ENCODE measurements at regions not wholly inside any gene's neighbourhood (a gene's known extent, or its start where the extent isn't known, plus 50 kb on each side); places are given as distances from the start of the nearest gene placed in this dataset.

DNA sequence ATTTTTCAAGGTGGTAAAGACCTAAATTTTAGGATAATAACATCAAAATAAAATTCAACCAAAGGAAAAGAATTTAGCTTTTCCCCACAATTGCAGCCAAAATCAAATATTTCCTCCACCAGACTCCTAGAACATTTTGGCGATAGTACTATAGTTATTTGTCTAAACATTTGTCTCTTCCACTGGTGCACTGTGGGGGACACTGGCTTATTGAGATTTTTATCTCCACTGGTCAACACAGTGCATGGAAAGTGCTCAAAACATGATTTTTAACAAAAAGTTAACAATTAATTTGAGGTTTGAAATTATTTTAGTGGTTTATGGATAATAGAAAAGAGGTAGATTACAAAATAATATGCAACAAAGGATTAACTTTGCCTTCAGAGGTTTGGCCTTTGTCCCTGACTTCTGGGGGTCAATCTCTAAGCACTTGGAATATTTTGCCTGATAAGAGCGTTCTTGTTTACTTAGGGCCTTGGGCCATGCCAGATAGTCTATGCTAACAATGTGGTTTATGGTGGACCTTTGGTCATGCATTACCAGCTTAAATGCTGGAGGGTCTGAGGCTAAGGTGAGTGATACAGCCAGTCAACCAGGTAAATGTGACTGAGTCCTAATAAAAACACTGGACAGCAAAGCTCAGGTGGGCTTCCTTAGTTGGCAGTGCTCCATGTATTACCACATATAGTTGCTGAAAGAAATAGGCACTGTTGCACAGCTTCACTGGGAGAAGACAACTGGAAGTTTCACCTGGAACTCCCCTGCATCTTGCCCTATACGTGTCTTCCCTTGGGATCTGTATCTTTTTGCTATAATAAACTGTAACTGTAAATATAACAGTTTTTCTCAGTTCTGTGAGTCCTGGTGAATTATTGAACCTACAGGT, 67.2 kb upstream of the SATB2 start:
- TF ChIP-seq, protein P1, sequence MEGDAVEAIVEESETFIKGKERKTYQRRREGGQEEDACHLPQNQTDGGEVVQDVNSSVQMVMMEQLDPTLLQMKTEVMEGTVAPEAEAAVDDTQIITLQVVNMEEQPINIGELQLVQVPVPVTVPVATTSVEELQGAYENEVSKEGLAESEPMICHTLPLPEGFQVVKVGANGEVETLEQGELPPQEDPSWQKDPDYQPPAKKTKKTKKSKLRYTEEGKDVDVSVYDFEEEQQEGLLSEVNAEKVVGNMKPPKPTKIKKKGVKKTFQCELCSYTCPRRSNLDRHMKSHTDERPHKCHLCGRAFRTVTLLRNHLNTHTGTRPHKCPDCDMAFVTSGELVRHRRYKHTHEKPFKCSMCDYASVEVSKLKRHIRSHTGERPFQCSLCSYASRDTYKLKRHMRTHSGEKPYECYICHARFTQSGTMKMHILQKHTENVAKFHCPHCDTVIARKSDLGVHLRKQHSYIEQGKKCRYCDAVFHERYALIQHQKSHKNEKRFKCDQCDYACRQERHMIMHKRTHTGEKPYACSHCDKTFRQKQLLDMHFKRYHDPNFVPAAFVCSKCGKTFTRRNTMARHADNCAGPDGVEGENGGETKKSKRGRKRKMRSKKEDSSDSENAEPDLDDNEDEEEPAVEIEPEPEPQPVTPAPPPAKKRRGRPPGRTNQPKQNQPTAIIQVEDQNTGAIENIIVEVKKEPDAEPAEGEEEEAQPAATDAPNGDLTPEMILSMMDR (IDR thresholded peaks at IDR 0.05 in 4 of 5, conservative IDR thresholded peaks at IDR 0.05 in 1 of 5), result no peak
- no peak for TF ChIP-seq POLR2A (IDR thresholded peaks at IDR 0.05)
